Mammary epithelial cell (primary cell): ENCODE measurements at regions not wholly inside any gene's neighbourhood (a gene's known extent, or its start where the extent isn't known, plus 50 kb on each side); places are given as distances from the start of the nearest gene placed in this dataset.

ENCODE experiments used
- EZH2 ChIP-seq: IDR thresholded peaks from 2 replicates; pipeline ENCODE4 v1.6.1; 2012; ENCODE audit warnings: low read length, inconsistent platforms, borderline replicate concordance
- TF ChIP-seq, protein P1 (sequence below), 2 donors: IDR thresholded peaks in 1 of 2; conservative IDR thresholded peaks in 1 of 2; 2 replicates each; pipeline ENCODE4 v1.5.1; 2011 to 2012; ENCODE audit warnings: inconsistent platforms in 2 of 2, low read length in 2 of 2, mild to moderate bottlenecking in 2 of 2, control low read depth in 1 of 2, low read depth in 1 of 2; ENCODE audit not compliant: insufficient read depth in 1 of 2; ENCODE audit errors: extremely low read depth in 1 of 2

DNA sequence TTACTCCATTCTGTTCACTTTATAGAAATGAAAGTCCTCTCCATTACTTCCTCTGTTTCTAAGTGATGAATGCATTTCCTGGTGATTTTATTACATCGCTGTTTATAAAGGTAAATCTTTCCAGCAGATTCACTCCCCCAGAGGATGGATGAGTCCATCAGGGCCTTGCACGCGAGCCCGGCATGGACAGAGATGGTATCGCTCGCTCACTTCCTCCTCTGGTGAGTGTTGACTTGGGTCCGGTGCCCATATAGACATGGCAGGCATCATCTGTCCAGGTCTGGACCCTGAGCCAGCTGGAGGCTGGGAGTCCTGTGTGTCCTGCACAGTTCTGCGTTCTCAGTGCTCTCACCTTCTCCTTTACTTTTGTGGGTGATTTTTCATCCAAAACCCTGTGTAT lies 733.6 kb upstream of the SALL3 start:
- TF ChIP-seq, protein P1, sequence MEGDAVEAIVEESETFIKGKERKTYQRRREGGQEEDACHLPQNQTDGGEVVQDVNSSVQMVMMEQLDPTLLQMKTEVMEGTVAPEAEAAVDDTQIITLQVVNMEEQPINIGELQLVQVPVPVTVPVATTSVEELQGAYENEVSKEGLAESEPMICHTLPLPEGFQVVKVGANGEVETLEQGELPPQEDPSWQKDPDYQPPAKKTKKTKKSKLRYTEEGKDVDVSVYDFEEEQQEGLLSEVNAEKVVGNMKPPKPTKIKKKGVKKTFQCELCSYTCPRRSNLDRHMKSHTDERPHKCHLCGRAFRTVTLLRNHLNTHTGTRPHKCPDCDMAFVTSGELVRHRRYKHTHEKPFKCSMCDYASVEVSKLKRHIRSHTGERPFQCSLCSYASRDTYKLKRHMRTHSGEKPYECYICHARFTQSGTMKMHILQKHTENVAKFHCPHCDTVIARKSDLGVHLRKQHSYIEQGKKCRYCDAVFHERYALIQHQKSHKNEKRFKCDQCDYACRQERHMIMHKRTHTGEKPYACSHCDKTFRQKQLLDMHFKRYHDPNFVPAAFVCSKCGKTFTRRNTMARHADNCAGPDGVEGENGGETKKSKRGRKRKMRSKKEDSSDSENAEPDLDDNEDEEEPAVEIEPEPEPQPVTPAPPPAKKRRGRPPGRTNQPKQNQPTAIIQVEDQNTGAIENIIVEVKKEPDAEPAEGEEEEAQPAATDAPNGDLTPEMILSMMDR (conservative IDR thresholded peaks at IDR 0.05 in 1 of 2, IDR thresholded peaks at IDR 0.05 in 1 of 2; ENCODE audit: extremely low read depth in 1 of 2, insufficient read depth in 1 of 2, low read depth in 1 of 2, low read length in 2 of 2), result no peak
- no peak for TF ChIP-seq EZH2
